ENCODE measurements at regions not wholly inside any gene's neighbourhood (a gene's known extent, or its start where the extent isn't known, plus 50 kb on each side); places are given as distances from the start of the nearest gene placed in this dataset.

GRCh38 chr2:177340158-177340557 is 52.4 kb upstream of the AGPS start:
- no peak for DNase-seq (ENCODE audit: insufficient read length, low spot score)
- FAIRE-seq: no peak

GRCh38 chr2:177342736-177343135 is 49.8 kb upstream of the AGPS start:
- FAIRE-seq (no peak), DNase-seq (ENCODE audit: insufficient read length, low spot score) (no peak)

Data from GM19239 (cell line).